ENCODE measurements at regions not wholly inside any gene's neighbourhood (a gene's known extent, or its start where the extent isn't known, plus 50 kb on each side); places are given as distances from the start of the nearest gene placed in this dataset.

DNA sequence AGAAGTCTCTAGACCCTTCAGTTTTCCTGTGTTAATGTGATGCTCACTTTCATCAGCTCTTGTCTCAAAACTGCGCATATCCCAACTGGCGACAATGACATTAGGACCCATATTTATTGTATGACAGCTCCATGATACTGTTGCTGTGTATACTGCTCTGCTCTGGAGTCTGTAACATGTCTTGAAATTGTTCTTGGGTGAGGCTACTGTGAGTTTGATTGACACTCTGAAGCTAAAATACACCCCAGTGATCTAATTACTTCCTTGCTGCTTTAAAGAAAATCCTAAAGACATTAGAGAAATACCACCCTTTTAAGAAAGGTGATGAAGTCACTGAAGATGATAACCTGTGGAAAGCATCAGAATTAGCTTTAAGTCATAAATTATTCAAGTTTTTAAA is 1046.2 kb downstream of the KCNT2 start:
- no peaks in the 10 kb centered on the region for H3K27me3 ChIP-seq (ENCODE audit: control insufficient read depth in 2 of 2, insufficient read depth in 2 of 2, low read length in 2 of 2)
- H3K9ac ChIP-seq (replicated peaks; ENCODE audit: extremely low read depth, insufficient read depth, low read length), result no peak overlapping the region
- no peak for TF ChIP-seq MYC (IDR thresholded peaks at IDR 0.05; ENCODE audit: low read depth, low read length)
- no peak for TF ChIP-seq FOS (IDR thresholded peaks at IDR 0.05; ENCODE audit: borderline replicate concordance, insufficient read depth, low read length)
- TF ChIP-seq POLR2AphosphoS5 (IDR thresholded peaks at IDR 0.05; ENCODE audit: insufficient read depth, low read depth, low read length), result no peak
- no peak for TF ChIP-seq EZH2 (IDR thresholded peaks at IDR 0.05; ENCODE audit: borderline replicate concordance, low read depth, low read length, severe bottlenecking)
- no peak for TF ChIP-seq GATA2 (IDR thresholded peaks at IDR 0.05; ENCODE audit: insufficient read depth, insufficient read length, low read depth, low read length)
- TF ChIP-seq POLR2A (IDR thresholded peaks at IDR 0.05; ENCODE audit: low read depth, low read length), result no peak
- no peak for TF ChIP-seq JUN (IDR thresholded peaks at IDR 0.05; ENCODE audit: borderline replicate concordance, insufficient read depth, insufficient read length, low read depth)
- no peak for TF ChIP-seq MAX (IDR thresholded peaks at IDR 0.05; ENCODE audit: insufficient read depth, insufficient read length)
- no peak for TF ChIP-seq CTCF (IDR thresholded peaks at IDR 0.05; ENCODE audit: extremely low read depth in 1 of 2, insufficient read depth in 1 of 2, low read depth in 1 of 2, low read length in 2 of 2)
- H3K9me1 ChIP-seq (replicated peaks; ENCODE audit: control insufficient read depth, extremely low read depth, insufficient read depth, low read length), result no peaks in the 10 kb centered on the region
- no peaks in the 10 kb centered on the region for H3K9me3 ChIP-seq (replicated peaks; ENCODE audit: control insufficient read depth, insufficient read depth, low read length)
- no peaks in the 10 kb centered on the region for H4K20me1 ChIP-seq (replicated peaks; ENCODE audit: control insufficient read depth, extremely low read depth, insufficient read depth, low read length)
- no peaks in the 10 kb centered on the region for H3K4me1 ChIP-seq (ENCODE audit: control insufficient read depth, extremely low read depth, insufficient read depth, low read length)
- H2AFZ ChIP-seq (ENCODE audit: low read depth, low read length), result no peak overlapping the region
- H3K79me2 ChIP-seq (ENCODE audit: control insufficient read depth, insufficient read depth, low read length), result no peaks in the 10 kb centered on the region
- no peaks in the 10 kb centered on the region for H3K36me3 ChIP-seq (ENCODE audit: control insufficient read depth in 2 of 2, extremely low read depth in 1 of 2, insufficient read depth in 2 of 2, low read length in 2 of 2)
- POLR2A ChIA-PET, result no interaction called here
- intact Hi-C loops (cut with micrococcal nuclease) (no loop called here), dilution Hi-C loops (cut with MboI; ENCODE audit: extremely low pct_ligation_motif_present, low sequenced_read_pairs) (no loop called here)
- no peak for FAIRE-seq
- DNase-seq (ENCODE audit: low read depth, low spot score), result no peak
- no peak overlapping the region for H3K4me3 ChIP-seq (replicated peaks in 1 of 3; ENCODE audit: insufficient read depth in 1 of 3, low read depth in 1 of 3, low read length in 3 of 3)
- no peak overlapping the region for H3K4me2 ChIP-seq (ENCODE audit: insufficient read depth, low read length)
- no TSS peak for BruUV-seq (replicated peaks)
- no peak overlapping the region for H3K27ac ChIP-seq (ENCODE audit: insufficient read depth, low read depth, low read length)
- CTCF ChIA-PET, result no interaction called here
